VCaP (cell line): ENCODE measurements at regions not wholly inside any gene's neighbourhood (a gene's known extent, or its start where the extent isn't known, plus 50 kb on each side); places are given as distances from the start of the nearest gene placed in this dataset.

Experiments
- H3K27ac ChIP-seq: fragments of 450-650 bp; 2 replicates; pipeline ENCODE4 v1.5.1; 2017
- TF ChIP-seq, protein P1 (sequence below): fragments of 450-650 bp; conservative IDR thresholded peaks from 2 replicates; pipeline ENCODE4 v1.5.1; 2017; ENCODE audit warnings: mild to moderate bottlenecking, moderate library complexity

DNA sequence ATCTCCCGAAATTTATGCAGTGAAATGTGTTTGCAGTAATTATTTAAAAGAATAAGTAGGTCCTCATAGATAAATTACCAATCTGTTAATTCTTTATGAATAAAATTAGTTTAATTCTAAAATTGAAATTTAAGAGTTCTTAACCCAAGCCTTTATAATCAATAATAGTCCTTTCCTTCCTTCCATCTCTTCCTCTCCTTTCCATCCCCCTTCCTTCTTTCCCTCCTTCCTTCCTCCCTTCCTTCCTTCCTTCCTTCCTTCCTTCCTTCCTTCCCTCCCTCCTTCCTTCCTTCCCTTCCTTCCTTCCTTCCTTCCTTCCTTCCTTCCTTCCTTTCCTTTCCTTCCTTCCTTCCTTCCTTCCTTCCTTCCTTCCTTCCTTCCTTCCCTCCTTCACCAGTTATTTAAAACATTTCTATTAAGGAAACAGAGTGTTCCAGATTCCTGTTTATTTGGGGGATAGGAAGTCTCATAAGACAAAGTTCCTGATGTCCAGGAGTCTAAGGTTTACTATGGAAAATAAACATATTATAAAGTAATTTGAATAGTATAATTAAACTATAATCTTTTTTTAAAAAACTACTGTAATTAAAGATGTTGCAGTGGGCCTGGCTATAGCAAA is 285.3 kb upstream of the NOX3 start:
- TF ChIP-seq, protein P1, sequence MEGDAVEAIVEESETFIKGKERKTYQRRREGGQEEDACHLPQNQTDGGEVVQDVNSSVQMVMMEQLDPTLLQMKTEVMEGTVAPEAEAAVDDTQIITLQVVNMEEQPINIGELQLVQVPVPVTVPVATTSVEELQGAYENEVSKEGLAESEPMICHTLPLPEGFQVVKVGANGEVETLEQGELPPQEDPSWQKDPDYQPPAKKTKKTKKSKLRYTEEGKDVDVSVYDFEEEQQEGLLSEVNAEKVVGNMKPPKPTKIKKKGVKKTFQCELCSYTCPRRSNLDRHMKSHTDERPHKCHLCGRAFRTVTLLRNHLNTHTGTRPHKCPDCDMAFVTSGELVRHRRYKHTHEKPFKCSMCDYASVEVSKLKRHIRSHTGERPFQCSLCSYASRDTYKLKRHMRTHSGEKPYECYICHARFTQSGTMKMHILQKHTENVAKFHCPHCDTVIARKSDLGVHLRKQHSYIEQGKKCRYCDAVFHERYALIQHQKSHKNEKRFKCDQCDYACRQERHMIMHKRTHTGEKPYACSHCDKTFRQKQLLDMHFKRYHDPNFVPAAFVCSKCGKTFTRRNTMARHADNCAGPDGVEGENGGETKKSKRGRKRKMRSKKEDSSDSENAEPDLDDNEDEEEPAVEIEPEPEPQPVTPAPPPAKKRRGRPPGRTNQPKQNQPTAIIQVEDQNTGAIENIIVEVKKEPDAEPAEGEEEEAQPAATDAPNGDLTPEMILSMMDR: no peak
- H3K27ac ChIP-seq: no peak overlapping the region

DNA sequence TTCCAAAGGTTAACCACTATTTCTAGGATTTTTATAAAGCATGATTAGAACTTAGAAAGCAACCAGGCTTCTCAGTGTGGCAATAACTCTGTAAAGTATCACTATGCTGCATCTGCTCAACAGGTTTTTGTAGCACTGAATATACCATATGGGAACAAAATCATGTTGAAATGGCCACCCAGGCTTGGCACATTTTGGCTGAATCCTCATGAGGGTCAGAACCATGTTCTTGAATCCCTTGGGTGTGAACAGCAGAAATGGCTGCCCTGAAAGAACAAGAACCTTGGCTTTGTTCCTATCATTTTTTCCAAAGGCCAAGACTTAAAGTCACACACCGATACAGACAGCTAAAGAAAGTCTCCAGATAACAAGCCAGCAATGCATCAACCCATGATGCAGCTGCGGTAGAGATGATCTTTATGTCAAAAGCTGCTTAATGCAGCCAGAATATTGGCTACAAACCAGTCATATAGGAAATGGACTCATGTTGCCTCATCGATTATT is 283.0 kb upstream of the NOX3 start:
- H3K27ac ChIP-seq: no peak overlapping the region
- TF ChIP-seq, protein P1: no peak

DNA sequence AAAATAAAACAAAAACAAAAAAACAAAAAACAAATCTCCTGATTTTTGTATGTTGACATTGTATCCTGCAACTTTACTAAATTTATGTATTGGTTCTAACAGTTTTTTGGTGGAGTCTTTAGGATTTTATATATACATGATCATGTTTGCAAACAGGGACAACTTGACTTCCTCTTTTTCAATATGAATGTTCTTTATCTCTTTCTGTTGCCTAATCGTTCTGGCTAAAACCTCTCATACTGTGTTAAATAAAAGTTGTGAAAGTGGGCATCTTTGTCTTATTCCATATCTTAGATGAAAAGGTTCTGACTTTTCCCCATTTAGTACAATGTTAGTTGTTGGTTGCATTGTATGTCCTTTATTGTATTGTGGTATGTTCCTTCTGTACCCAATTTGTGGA is 261.7 kb upstream of the NOX3 start:
- TF ChIP-seq, protein P1: no peak
- no peak overlapping the region for H3K27ac ChIP-seq

DNA sequence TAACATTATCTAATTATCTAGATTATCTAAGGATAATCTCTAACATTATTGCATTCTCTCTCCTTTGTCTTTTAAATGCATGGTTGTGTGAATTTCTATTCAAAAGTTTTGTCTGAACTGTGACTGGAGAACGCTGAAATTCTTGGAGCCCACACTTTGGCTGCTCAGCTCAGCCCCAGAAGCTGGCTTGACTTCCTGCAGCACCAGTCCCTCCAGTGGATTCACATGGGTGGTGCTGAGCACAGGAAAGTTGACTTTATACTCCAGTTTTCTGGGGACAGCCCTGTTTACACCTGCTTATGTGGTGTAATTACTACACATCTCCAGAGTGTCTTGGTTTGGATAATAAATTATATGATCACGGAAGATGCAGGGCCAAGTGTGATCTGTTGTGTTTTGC is 255.1 kb upstream of the NOX3 start:
- TF ChIP-seq, protein P1: no peak
- no peak overlapping the region for H3K27ac ChIP-seq

DNA sequence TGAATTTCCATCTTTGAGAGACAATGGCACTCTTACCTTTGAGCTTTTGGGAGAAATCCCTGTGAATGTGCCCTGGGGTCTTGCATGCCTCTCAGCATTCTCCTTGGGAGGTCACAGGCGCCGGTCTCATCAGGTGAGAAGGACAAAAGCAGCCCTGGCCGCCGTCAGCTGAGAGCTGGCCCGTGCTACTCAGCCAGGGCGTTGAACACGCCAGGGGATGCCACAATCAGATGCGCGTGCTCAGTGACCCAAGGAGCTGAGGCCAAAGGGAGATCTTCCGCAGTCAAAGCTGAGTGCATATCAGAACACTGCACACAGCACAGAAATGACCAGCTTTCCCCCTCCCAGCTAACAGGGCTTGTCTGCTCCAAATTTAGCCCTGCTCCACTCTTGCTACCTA is 253.6 kb upstream of the NOX3 start:
- H3K27ac ChIP-seq: no peak overlapping the region
- TF ChIP-seq, protein P1: no peak

DNA sequence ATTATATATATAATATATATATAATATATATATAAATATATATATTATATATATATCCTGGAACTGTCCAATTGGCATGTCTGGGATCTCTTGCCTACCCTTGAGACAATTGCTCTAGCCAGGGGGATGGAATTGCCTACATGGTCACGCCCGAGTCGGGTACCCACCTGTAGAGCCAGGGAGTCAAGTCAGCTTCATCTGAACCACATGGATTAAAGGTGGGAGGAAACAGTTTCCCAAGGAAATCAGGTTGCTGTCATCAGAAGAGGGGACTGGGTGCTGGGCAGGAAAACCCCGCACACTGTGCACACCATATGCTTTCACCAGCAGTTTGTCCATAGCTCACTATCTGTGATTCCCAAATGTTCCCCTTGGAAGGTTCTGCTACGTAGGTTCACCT is 252.5 kb upstream of the NOX3 start:
- TF ChIP-seq, protein P1: no peak

DNA sequence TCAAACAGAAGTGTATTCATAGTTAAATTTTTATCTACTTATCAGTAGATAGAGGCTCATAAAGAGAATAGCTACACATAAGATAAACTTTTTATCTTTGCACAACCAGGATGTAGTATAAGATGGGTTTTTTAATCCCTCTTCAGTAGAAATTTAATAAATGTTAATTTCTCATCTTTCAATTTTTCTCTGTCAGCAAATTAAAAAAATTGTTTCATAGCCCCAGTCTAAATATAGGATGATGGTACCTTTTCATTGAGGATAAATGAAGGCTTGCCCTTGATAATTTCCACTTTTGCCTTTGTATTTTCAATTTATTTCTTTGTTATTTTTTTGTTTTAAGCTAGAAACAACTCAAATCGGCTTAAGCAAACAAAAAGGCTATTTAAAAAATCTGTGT is 251.2 kb upstream of the NOX3 start:
- TF ChIP-seq, protein P1: no peak
- no peak overlapping the region for H3K27ac ChIP-seq

More for the DNA sequence above, 252.5 kb upstream of the NOX3 start:
- no peak overlapping the region for H3K27ac ChIP-seq
